ENCODE measurements at regions not wholly inside any gene's neighbourhood (a gene's known extent, or its start where the extent isn't known, plus 50 kb on each side); places are given as distances from the start of the nearest gene placed in this dataset.

GRCh38 chr15:85872125-85872524, 77.4 kb upstream of the KLHL25 start:
- Mint-ChIP-seq H3K4me3 (no peak overlapping the region), H3K27me3 (peaks cover 14 to 32% of the 10 kb centered on the region in 2 donors), H3K27ac (no peak overlapping the region), H3K36me3 (no peaks in the 10 kb centered on the region), H3K9me3 (no peaks in the 10 kb centered on the region), H3K4me1 (ENCODE audit: low read depth in 2 of 2) (peaks cover 0 to 5% of the 10 kb centered on the region in 2 donors)
- no peak for ATAC-seq
- DNase-seq (ENCODE audit: low spot score): no peak

- ATAC-seq (no peak), DNase-seq (ENCODE audit: low spot score) (no peak)
- peaks cover 0 to 5% of the 10 kb centered on the region in 2 donors for H3K4me1 Mint-ChIP-seq (ENCODE audit: low read depth in 2 of 2)
- no peaks in the 10 kb centered on the region for H3K9me3 Mint-ChIP-seq
- H3K27ac Mint-ChIP-seq: no peak overlapping the region
- no peaks in the 10 kb centered on the region for H3K36me3 Mint-ChIP-seq
- peaks cover 17 to 41% of the 10 kb centered on the region in 2 donors for H3K27me3 Mint-ChIP-seq
- no peak overlapping the region for H3K4me3 Mint-ChIP-seq
Observed at GRCh38 chr15:85874236-85874635, 79.5 kb upstream of the KLHL25 start.

- no peaks in the 10 kb centered on the region for H3K36me3 Mint-ChIP-seq
- no peaks in the 10 kb centered on the region for H3K9me3 Mint-ChIP-seq
- ATAC-seq (no peak), DNase-seq (ENCODE audit: low spot score) (no peak)
- H3K27ac Mint-ChIP-seq: no peak overlapping the region
- H3K27me3 Mint-ChIP-seq: peaks cover 25 to 54% of the 10 kb centered on the region in 2 donors
- H3K4me1 Mint-ChIP-seq (ENCODE audit: low read depth in 2 of 2): peaks cover 0 to 5% of the 10 kb centered on the region in 2 donors
- H3K4me3 Mint-ChIP-seq: no peak overlapping the region
Observed at GRCh38 chr15:85875756-85876155, 81.0 kb upstream of the KLHL25 start.

- Mint-ChIP-seq H3K9me3 (no peaks in the 10 kb centered on the region), H3K4me1 (ENCODE audit: low read depth in 2 of 2) (no peaks in the 10 kb centered on the region), H3K27me3 (peaks cover 28 to 62% of the 10 kb centered on the region in 2 donors), H3K27ac (no peak overlapping the region), H3K36me3 (no peaks in the 10 kb centered on the region), H3K4me3 (no peak overlapping the region)
- ATAC-seq (no peak), DNase-seq (ENCODE audit: low spot score) (no peak)
Observed at GRCh38 chr15:85878828-85879225, 84.1 kb upstream of the KLHL25 start.

- Mint-ChIP-seq H3K9me3 (no peaks in the 10 kb centered on the region), H3K27ac (no peak overlapping the region), H3K27me3 (peaks cover 30 to 67% of the 10 kb centered on the region in 2 donors), H3K4me1 (ENCODE audit: low read depth in 2 of 2) (no peaks in the 10 kb centered on the region), H3K36me3 (no peaks in the 10 kb centered on the region), H3K4me3 (no peak overlapping the region)
- ATAC-seq (no peak), DNase-seq (ENCODE audit: low spot score) (no peak)
Observed at GRCh38 chr15:85879334-85880163, 84.8 kb upstream of the KLHL25 start.

GRCh38 chr15:85880501-85881190, 85.9 kb upstream of the KLHL25 start:
- ATAC-seq: no peak
- DNase-seq (ENCODE audit: low spot score): no peak
- Mint-ChIP-seq H3K4me1 (ENCODE audit: low read depth in 2 of 2) (no peaks in the 10 kb centered on the region), H3K4me3 (no peak overlapping the region), H3K27ac (no peak overlapping the region), H3K27me3 (peaks cover 27 to 56% of the 10 kb centered on the region in 2 donors), H3K36me3 (no peaks in the 10 kb centered on the region), H3K9me3 (no peaks in the 10 kb centered on the region)

- H3K27me3 Mint-ChIP-seq: peaks cover 8 to 18% of the 10 kb centered on the region in 2 donors
- ATAC-seq (no peak), DNase-seq (ENCODE audit: low spot score) (no peak)
- no peak overlapping the region for H3K27ac Mint-ChIP-seq
- H3K9me3 Mint-ChIP-seq: no peaks in the 10 kb centered on the region
- H3K4me1 Mint-ChIP-seq (ENCODE audit: low read depth in 2 of 2): peaks cover 4 to 11% of the 10 kb centered on the region in 2 donors
- no peaks in the 10 kb centered on the region for H3K36me3 Mint-ChIP-seq
- H3K4me3 Mint-ChIP-seq: no peak overlapping the region
Observed at GRCh38 chr15:85886309-85886811, 91.6 kb upstream of the KLHL25 start.

- ATAC-seq: no peak
- Mint-ChIP-seq H3K9me3 (no peaks in the 10 kb centered on the region), H3K27ac (no peak overlapping the region), H3K4me1 (ENCODE audit: low read depth in 2 of 2) (peaks cover 6 to 14% of the 10 kb centered on the region in 2 donors), H3K4me3 (no peak overlapping the region), H3K27me3 (peaks cover 2 to 12% of the 10 kb centered on the region in 2 donors), H3K36me3 (no peaks in the 10 kb centered on the region)
- DNase-seq (ENCODE audit: low spot score): no peak
Observed at GRCh38 chr15:85889956-85890619, 95.4 kb upstream of the KLHL25 start.

- no peak for DNase-seq (ENCODE audit: low spot score)
- Mint-ChIP-seq H3K9me3 (no peaks in the 10 kb centered on the region), H3K27me3 (peaks cover 3 to 12% of the 10 kb centered on the region in 2 donors), H3K27ac (peak overlapping the region in 1 of 2 donors; percentile 9), H3K4me1 (ENCODE audit: low read depth in 2 of 2) (peaks cover 6 to 14% of the 10 kb centered on the region in 2 donors), H3K4me3 (no peak overlapping the region), H3K36me3 (no peaks in the 10 kb centered on the region)
- ATAC-seq: no peak
Observed at GRCh38 chr15:85890620-85890980, 95.9 kb upstream of the KLHL25 start.

- Mint-ChIP-seq H3K36me3 (no peaks in the 10 kb centered on the region), H3K4me3 (no peak overlapping the region)
Observed at GRCh38 chr15:85891470-85891869, 96.7 kb upstream of the KLHL25 start.

GRCh38 chr15:85892232-85892631, 97.5 kb upstream of the KLHL25 start:
- H3K4me1 Mint-ChIP-seq (ENCODE audit: low read depth in 2 of 2): peaks cover 16 to 23% of the 10 kb centered on the region in 2 donors
- H3K27ac Mint-ChIP-seq: no peak overlapping the region
- peaks cover 4% of the 10 kb centered on the region for H3K36me3 Mint-ChIP-seq
- no peak for ATAC-seq
- peaks cover 1% of the 10 kb centered on the region for H3K9me3 Mint-ChIP-seq
- DNase-seq (ENCODE audit: low spot score): no peak
- H3K4me3 Mint-ChIP-seq: no peak overlapping the region
- peaks cover 13 to 20% of the 10 kb centered on the region in 2 donors for H3K27me3 Mint-ChIP-seq

More at GRCh38 chr15:85891470-85891869, 96.7 kb upstream of the KLHL25 start:
- Mint-ChIP-seq H3K27ac (no peak overlapping the region), H3K9me3 (no peaks in the 10 kb centered on the region), H3K4me1 (ENCODE audit: low read depth in 2 of 2) (peaks cover 8 to 15% of the 10 kb centered on the region in 2 donors), H3K27me3 (peaks cover 7 to 14% of the 10 kb centered on the region in 2 donors)
- DNase-seq (ENCODE audit: low spot score) (no peak), ATAC-seq (no peak)

- Mint-ChIP-seq H3K4me3 (no peak overlapping the region), H3K4me1 (ENCODE audit: low read depth in 2 of 2) (peaks cover 13 to 14% of the 10 kb centered on the region in 2 donors), H3K27ac (no peak overlapping the region), H3K9me3 (peaks cover 5% of the 10 kb centered on the region), H3K27me3 (peaks cover 20 to 33% of the 10 kb centered on the region in 2 donors), H3K36me3 (peaks cover 6% of the 10 kb centered on the region)
- DNase-seq (ENCODE audit: low spot score) (no peak), ATAC-seq (no peak)
Observed at GRCh38 chr15:85897207-85897894, 102.6 kb upstream of the KLHL25 start.

Data from natural killer cell treated with Interleukin-12 subunit alpha and Interleukin-12 subunit beta and Interleukin-15 and Interleukin-18, amount 100 ng/mL, for 72 hours (primary cell).